Spleen (tissue), 7 donors: ENCODE measurements at regions not wholly inside any gene's neighbourhood (a gene's known extent, or its start where the extent isn't known, plus 50 kb on each side); places are given as distances from the start of the nearest gene placed in this dataset.

Source experiments
- POLR2A ChIP-seq, 3 donors: fragments of 450-650 bp; IDR thresholded peaks; one replicate each; pipeline ENCODE4 v1.5.1; 2017; ENCODE audit warnings: antibody characterized with exemption in 3 of 3, mild to moderate bottlenecking in 1 of 3
- TF ChIP-seq, protein P1 (sequence below), 11 experiments: fragments of 200-600 bp in 7 of 11; fragments of 450-650 bp in 4 of 11; sonication (generic) in 4 of 11; IDR thresholded peaks in 8 of 11; conservative IDR thresholded peaks in 3 of 11; 1 replicate in 7 of 11; 2 replicates in 4 of 11; pipeline versions ENCODE4 v1.4.0 to v1.8.0; 2016 to 2021; ENCODE audit warnings: antibody characterized with exemption in 11 of 11, inconsistent platforms in 4 of 11, mild to moderate bottlenecking in 1 of 11
- donor health status: DM: no; HTN: no; CAD: no; lungs with moderate emphysema.
- donor health status: DM: no; HTN: no; CAD: no.
- donor health status: DM: no; HTN: no; CAD: no.

DNA sequence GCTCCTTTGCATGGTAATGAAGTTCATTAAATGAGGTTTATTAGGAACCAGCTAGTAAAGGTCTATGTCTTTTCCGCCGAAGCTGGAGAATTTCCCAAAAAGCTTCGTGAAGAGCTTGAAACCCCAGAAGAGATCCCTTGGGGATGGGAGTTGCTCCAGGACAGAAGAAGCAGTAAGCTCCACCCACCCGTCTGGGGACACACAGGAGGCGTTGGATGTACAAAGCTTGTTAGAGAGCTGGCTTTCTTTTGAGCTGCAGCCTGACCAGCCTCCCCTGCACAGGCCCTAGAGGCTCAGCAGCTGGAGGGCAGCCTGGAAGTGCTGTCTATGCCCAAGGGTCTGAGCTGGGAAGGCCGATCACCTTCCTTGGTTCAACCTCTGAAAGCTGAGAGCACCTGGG, 147.4 kb upstream of the SDK2 start:
- TF ChIP-seq, protein P1, sequence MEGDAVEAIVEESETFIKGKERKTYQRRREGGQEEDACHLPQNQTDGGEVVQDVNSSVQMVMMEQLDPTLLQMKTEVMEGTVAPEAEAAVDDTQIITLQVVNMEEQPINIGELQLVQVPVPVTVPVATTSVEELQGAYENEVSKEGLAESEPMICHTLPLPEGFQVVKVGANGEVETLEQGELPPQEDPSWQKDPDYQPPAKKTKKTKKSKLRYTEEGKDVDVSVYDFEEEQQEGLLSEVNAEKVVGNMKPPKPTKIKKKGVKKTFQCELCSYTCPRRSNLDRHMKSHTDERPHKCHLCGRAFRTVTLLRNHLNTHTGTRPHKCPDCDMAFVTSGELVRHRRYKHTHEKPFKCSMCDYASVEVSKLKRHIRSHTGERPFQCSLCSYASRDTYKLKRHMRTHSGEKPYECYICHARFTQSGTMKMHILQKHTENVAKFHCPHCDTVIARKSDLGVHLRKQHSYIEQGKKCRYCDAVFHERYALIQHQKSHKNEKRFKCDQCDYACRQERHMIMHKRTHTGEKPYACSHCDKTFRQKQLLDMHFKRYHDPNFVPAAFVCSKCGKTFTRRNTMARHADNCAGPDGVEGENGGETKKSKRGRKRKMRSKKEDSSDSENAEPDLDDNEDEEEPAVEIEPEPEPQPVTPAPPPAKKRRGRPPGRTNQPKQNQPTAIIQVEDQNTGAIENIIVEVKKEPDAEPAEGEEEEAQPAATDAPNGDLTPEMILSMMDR (IDR thresholded peaks at IDR 0.05 in 8 of 11, conservative IDR thresholded peaks at IDR 0.05 in 3 of 11) = no peak
- TF ChIP-seq POLR2A (IDR thresholded peaks at IDR 0.05) = no peak
